HG02759 (cell line): ENCODE measurements at regions not wholly inside any gene's neighbourhood (a gene's known extent, or its start where the extent isn't known, plus 50 kb on each side); places are given as distances from the start of the nearest gene placed in this dataset.
"Not testable (repeated sequence)": the region's sequence is repeated elsewhere in the genome, so short reads cannot be mapped to it uniquely, and the experiment has no call there.

Experiments
- ATAC-seq: cut with Tn5 transposase; IDR thresholded peaks from one replicate; pipeline ENCODE4 v1.9.1; 2021; ENCODE audit warnings: mild to moderate bottlenecking, moderate library complexity; ENCODE audit not compliant: unreplicated experiment

DNA sequence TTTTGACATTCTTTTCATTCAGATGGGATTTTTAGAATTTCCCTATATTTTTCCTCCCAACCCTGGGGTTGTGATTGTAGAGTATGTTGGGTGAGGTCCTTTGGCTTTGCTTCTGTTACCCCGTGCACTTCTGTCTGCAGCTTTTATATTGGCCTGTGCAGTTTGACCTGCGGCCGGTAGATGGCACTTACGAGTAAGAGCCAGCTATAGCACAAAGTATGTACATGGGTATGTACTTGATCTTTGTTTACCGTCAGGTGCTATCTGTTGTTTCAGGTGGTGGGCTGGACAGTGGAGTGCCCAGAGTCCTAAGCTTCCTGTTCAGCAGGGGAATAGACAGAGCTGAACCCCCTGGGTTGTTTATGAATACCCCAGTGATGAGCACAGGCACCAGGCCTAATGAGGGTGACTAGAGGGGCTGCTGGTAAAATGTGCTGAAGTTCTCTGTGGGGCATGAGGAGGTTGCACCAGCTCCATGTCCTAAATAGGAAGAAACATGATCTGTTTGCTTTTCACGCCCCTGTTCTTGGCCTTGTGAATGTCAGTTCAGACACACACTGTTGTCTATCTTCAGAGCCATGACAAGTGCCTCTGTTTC lies 58.9 kb upstream of the THUMPD2 start:
- ATAC-seq = peak; percentile 95

DNA sequence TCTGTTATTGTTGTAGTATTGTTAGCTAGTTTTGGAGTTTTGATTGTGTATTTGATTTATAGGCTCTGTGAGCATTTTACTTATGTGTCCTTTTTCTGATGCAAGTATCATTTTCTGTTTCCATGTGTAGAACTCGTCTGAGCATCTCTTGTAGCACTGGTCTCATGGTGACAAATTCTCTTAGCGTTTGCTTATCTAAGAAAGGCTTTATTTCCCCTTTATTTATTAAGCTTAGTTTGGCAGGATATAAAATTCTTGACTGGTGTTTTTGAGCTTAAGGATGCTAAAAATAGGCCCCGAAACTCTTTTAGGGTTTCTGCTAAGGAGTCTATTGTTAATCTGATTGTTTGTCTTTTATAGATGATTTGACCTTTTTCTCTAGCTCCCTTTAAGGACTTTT lies 57.6 kb upstream of the THUMPD2 start:
- ATAC-seq = no peak

DNA sequence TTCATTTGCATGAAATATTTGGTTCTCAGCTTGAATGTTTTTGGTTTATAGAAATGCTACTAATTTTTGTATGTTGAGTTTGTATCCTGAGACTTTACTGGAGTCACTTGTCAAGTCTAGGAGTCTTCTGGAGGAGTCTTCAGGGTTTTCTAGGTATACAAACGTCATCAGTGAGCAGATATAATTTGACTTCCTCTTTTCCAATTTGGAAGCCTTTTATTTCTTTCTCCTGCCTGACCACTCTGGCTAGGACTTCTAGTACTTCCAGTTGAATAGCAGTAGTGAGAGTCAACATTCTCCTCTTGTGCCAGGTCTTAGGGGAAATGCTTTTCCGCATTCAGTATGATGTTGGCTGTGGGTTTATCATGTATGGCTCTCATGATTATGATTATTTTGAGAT lies 55.4 kb upstream of the THUMPD2 start:
- no peak for ATAC-seq

DNA sequence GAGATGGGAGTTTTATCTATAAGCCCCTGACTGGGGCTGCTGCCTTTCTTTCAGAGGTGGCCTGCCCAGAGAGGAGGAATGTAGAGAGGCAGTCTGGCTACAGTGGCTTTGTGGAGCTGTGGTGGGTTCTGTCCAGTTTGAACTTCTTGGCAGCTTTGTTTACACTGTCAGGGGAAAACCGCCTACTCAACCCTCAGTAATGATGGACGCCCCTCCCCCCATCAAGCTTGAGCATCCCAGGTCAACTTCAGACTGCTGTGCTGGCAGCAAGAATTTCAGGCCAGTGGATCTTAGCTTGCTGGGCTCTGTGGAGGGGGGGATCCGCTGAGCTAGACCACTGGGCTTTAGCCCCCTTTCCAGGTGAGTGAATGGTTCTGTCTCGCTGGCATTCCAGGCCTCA lies 51.6 kb upstream of the THUMPD2 start:
- ATAC-seq = not testable (repeated sequence)
